ENCODE measurements at regions not wholly inside any gene's neighbourhood (a gene's known extent, or its start where the extent isn't known, plus 50 kb on each side); places are given as distances from the start of the nearest gene placed in this dataset.

DNA sequence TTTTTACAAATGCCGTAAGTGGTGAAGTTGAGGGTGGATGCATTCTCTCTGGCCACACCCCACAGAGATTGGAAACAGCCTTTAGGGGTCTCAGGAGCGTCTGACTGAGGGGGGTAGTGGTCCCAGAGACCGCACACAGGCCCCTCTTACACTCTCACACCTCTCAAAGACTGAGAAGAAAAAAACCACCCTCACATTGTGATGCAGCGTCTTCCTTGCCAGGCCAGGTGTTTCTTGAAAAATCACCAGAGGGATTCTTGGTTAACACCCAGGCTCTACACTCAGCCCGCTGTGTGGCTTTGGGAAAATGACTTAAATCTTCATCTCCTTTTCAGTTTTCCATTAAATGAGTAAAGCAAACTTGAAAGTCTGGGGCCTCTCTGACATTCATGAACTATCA, 115.8 kb upstream of the SPTLC3 start:
- no peaks in the 10 kb centered on the region for H3K27me3 ChIP-seq
- no peak for TF ChIP-seq CTCF (IDR thresholded peaks at IDR 0.05)
- TF ChIP-seq POLR2AphosphoS5 (IDR thresholded peaks at IDR 0.05), result no peak
- no peak for TF ChIP-seq EP300 (IDR thresholded peaks at IDR 0.05)
- no peak for TF ChIP-seq POLR2A (IDR thresholded peaks at IDR 0.05; ENCODE audit: low read depth)
- WGBS, result 51% methylated on average over 5 of the region's 5 CpGs
- H3K9me3 ChIP-seq, result no peaks in the 10 kb centered on the region
- H3K27ac ChIP-seq (replicated peaks in 1 of 4), result no peak overlapping the region
- no peaks in the 10 kb centered on the region for H3K36me3 ChIP-seq
- no peak overlapping the region for H3K4me3 ChIP-seq
- intact Hi-C loops (cut with DNase I), result no loop called here
- DNase-seq (ENCODE audit: extremely low spot score), result peak; percentile 72
- H3K4me1 ChIP-seq, result no peaks in the 10 kb centered on the region

- Histone ChIP-seq H3K36me3 (no peaks in the 10 kb centered on the region), H3K9me3 (no peaks in the 10 kb centered on the region), H3K4me1 (no peaks in the 10 kb centered on the region), H3K4me3 (no peak overlapping the region), H3K27me3 (no peaks in the 10 kb centered on the region), H3K27ac (replicated peaks in 1 of 4) (no peak overlapping the region)
- intact Hi-C loops (cut with DNase I), result no loop called here
- TF ChIP-seq CTCF (IDR thresholded peaks at IDR 0.05), result no peak
- TF ChIP-seq EP300 (IDR thresholded peaks at IDR 0.05), result no peak
- no peak for TF ChIP-seq POLR2AphosphoS5 (IDR thresholded peaks at IDR 0.05)
- no peak for TF ChIP-seq POLR2A (IDR thresholded peaks at IDR 0.05; ENCODE audit: low read depth)
- DNase-seq (ENCODE audit: extremely low spot score), result peak; percentile 17
- 57% methylated on average over 6 of the region's 6 CpGs for WGBS
These were observed 115.1 kb upstream of the SPTLC3 start for GRCh38 chr20:12893653-12894052.

GRCh38 chr20:12894089-12894488, 114.7 kb upstream of the SPTLC3 start:
- no peaks in the 10 kb centered on the region for H3K4me1 ChIP-seq

DNA sequence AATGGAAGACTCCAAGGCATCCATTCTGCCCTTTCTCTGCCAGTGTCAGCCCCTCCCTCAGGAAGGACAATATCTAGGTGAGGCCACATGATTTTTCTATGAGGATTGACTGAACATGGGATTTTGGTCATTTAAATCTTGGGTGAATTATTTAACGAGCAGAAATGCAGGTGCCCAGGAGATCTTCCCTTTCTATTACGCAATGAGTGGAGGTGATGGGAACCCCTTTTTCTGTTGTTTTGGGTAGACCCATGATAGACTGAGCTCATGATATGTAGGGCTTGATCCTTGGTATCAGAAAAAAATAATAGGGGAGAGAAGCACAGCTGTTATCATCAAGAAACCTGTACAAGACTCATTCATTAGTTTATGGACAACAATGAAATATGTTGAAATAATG, 112.6 kb upstream of the SPTLC3 start:
- no peak overlapping the region for H3K27ac ChIP-seq (replicated peaks in 1 of 4)
- WGBS, result 92% methylated on average over 2 of the region's 2 CpGs
- H3K36me3 ChIP-seq, result no peaks in the 10 kb centered on the region
- intact Hi-C loops (cut with DNase I), result no loop called here
- no peak for TF ChIP-seq CTCF (IDR thresholded peaks at IDR 0.05)
- TF ChIP-seq POLR2A (IDR thresholded peaks at IDR 0.05; ENCODE audit: low read depth), result no peak
- TF ChIP-seq POLR2AphosphoS5 (IDR thresholded peaks at IDR 0.05), result no peak
- TF ChIP-seq EP300 (IDR thresholded peaks at IDR 0.05), result no peak
- H3K9me3 ChIP-seq, result no peaks in the 10 kb centered on the region
- no peaks in the 10 kb centered on the region for H3K4me1 ChIP-seq
- H3K4me3 ChIP-seq, result no peak overlapping the region
- H3K27me3 ChIP-seq, result no peaks in the 10 kb centered on the region
- DNase-seq (ENCODE audit: extremely low spot score), result no peak

More at GRCh38 chr20:12894089-12894488, 114.7 kb upstream of the SPTLC3 start:
- Histone ChIP-seq H3K27ac (replicated peaks in 1 of 4) (no peak overlapping the region), H3K4me3 (no peak overlapping the region), H3K27me3 (no peaks in the 10 kb centered on the region), H3K9me3 (no peaks in the 10 kb centered on the region), H3K36me3 (no peaks in the 10 kb centered on the region)
- no peak for TF ChIP-seq CTCF (IDR thresholded peaks at IDR 0.05)
- no peak for TF ChIP-seq POLR2AphosphoS5 (IDR thresholded peaks at IDR 0.05)
- TF ChIP-seq POLR2A (IDR thresholded peaks at IDR 0.05; ENCODE audit: low read depth), result no peak
- TF ChIP-seq EP300 (IDR thresholded peaks at IDR 0.05), result no peak
- intact Hi-C loops (cut with DNase I), result no loop called here
- WGBS, result 79% methylated on average over 7 of the region's 7 CpGs
- DNase-seq (ENCODE audit: extremely low spot score), result peak; percentile 89

DNA sequence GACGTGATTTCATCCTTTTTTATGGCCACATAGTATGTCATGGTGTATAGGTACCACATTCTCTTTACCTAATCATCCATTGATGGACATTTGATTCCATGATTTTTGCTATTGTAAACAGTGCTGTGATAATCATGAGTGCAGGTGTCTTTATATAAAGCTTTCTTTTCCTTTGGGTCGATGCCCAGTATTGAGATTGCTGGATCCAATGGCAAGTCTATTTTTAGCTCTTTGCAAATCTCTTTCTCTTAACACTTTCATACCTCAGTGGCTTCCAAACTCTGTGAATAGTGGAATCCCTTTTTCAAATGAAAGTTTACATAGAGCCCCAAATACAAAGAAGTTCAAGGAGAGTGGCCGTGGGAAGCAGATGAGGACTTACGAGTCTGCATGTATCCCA, 105.8 kb upstream of the SPTLC3 start:
- Histone ChIP-seq H3K9me3 (no peaks in the 10 kb centered on the region), H3K27ac (replicated peaks in 1 of 4) (no peak overlapping the region), H3K27me3 (no peaks in the 10 kb centered on the region), H3K36me3 (no peaks in the 10 kb centered on the region), H3K4me1 (no peaks in the 10 kb centered on the region), H3K4me3 (no peak overlapping the region)
- intact Hi-C loops (cut with DNase I), result no loop called here
- WGBS, result 55% methylated on average over 4 of the region's 4 CpGs
- no peak for TF ChIP-seq POLR2AphosphoS5 (IDR thresholded peaks at IDR 0.05)
- TF ChIP-seq POLR2A (IDR thresholded peaks at IDR 0.05; ENCODE audit: low read depth), result no peak
- no peak for TF ChIP-seq EP300 (IDR thresholded peaks at IDR 0.05)
- no peak for TF ChIP-seq CTCF (IDR thresholded peaks at IDR 0.05)
- DNase-seq (ENCODE audit: extremely low spot score), result no peak
